HepG2 (cell line): ENCODE measurements at regions not wholly inside any gene's neighbourhood (a gene's known extent, or its start where the extent isn't known, plus 50 kb on each side); places are given as distances from the start of the nearest gene placed in this dataset.

Source experiments
- ATAC-seq: fragments of 200-7000 bp; cut with Tn5 transposase; 3 replicates; pipeline ENCODE4 v1.9.1; 2020; ENCODE audit warnings: mild to moderate bottlenecking, moderate library complexity
- BruUV-seq: library from RNA; stranded (reverse); fragments of 400-500 nt; replicated peaks from 2 replicates; lab custom pipeline; 2021; lab: Mats Ljungman, UMichigan
- CTCF ChIA-PET: fragments of 300-600 bp; formaldehyde crosslinking; extraction: SDS; loops from one replicate; lab custom pipeline; 2021; ENCODE audit warnings: low total read pairs, inconsistent platforms, low intra/inter-chr PET ratio; lab: Yijun Ruan, JAX
- POLR2A ChIA-PET: fragments of 350-600 bp; sonication (Branson Sonifier 250); formaldehyde crosslinking; loops from one replicate; lab custom pipeline; 2020; ENCODE audit warnings: antibody characterized with exemption, inconsistent platforms; lab: Yijun Ruan, JAX
- DNase-seq: peaks from one replicate; pipeline ENCODE4 v3.0.0-alpha.2; 2015; ENCODE audit warnings: low spot score
- FAIRE-seq: peaks from 3 replicates; lab custom pipeline; 2011; peaks lifted over from hg19 to GRCh38; lab: Jason Lieb, UNC
- H2AFZ ChIP-seq: one replicate; pipeline ENCODE4 v1.6.1; 2011; ENCODE audit warnings: low read length, inconsistent platforms
- H3K27ac ChIP-seq: fragments of 300-600 bp; 3 replicates; pipeline ENCODE4 v1.8.0; 2011; ENCODE audit warnings: mixed run types, mild to moderate bottlenecking, mixed read lengths, low read length, inconsistent platforms; ENCODE audit not compliant: insufficient read depth; ENCODE audit errors: extremely low read length
- H3K27me3 ChIP-seq, 2 experiments: fragments of 200-600 bp in 1 of 2; 2 replicates in 1 of 2; 3 replicates in 1 of 2; pipeline versions ENCODE4 v1.6.0 to v1.8.0; 2011; ENCODE audit warnings: low read length in 2 of 2, mild to moderate bottlenecking in 2 of 2, moderate library complexity in 2 of 2, inconsistent platforms in 1 of 2; ENCODE audit not compliant: insufficient read depth in 2 of 2, control insufficient read depth in 1 of 2
- H3K36me3 ChIP-seq, 2 experiments: fragments of 200-600 bp in 1 of 2; replicated peaks in 1 of 2; 2 replicates in 1 of 2; 3 replicates in 1 of 2; pipeline versions ENCODE4 v1.5.1 to v1.8.0; 2011; ENCODE audit warnings: low read length in 2 of 2, inconsistent platforms in 1 of 2; ENCODE audit not compliant: insufficient read depth in 2 of 2, control insufficient read depth in 1 of 2
- H3K4me1 ChIP-seq: 2 replicates; pipeline ENCODE4 v1.5.1; 2012; ENCODE audit warnings: low read length, inconsistent platforms; ENCODE audit not compliant: insufficient read depth
- H3K4me2 ChIP-seq: 2 replicates; pipeline ENCODE4 v1.6.0; 2011; ENCODE audit warnings: low read depth, low read length, inconsistent platforms
- H3K4me3 ChIP-seq, 3 experiments: fragments of 200-600 bp in 1 of 3; sonication (generic), shearing (Covaris generic) in 1 of 3; replicated peaks in 1 of 3; 2 replicates each; pipeline ENCODE4 v1.5.1; 2011 to 2016; ENCODE audit warnings: low read length in 3 of 3, inconsistent platforms in 2 of 3, low read depth in 2 of 3, mild to moderate bottlenecking in 2 of 3, control low read depth in 1 of 3, mixed read lengths in 1 of 3; ENCODE audit not compliant: insufficient read depth in 1 of 3
- H3K79me2 ChIP-seq: one replicate; pipeline ENCODE4 v1.6.1; 2011; ENCODE audit warnings: low read length, inconsistent platforms; ENCODE audit not compliant: insufficient read depth
- H3K9ac ChIP-seq: 2 replicates; pipeline ENCODE4 v1.6.0; 2011; ENCODE audit warnings: mild to moderate bottlenecking, low read depth, low read length, inconsistent platforms; ENCODE audit not compliant: insufficient read depth
- H3K9me3 ChIP-seq: 2 replicates; pipeline ENCODE4 v1.5.1; 2012; ENCODE audit warnings: mild to moderate bottlenecking, low read length
- H4K20me1 ChIP-seq: 2 replicates; pipeline ENCODE4 v1.6.0; 2011; ENCODE audit warnings: inconsistent platforms, mild to moderate bottlenecking, low read length, moderate library complexity; ENCODE audit not compliant: insufficient read depth
- ARNT2 ChIP-seq: sonication (generic); formaldehyde crosslinking; IDR thresholded peaks from 2 replicates; pipeline ENCODE4 v1.8.0; 2022; ENCODE audit warnings: mild to moderate bottlenecking, low read depth, missing genetic modification reagents, moderate library complexity
- BHLHE40 ChIP-seq: IDR thresholded peaks from 2 replicates; pipeline ENCODE4 v1.6.1; 2011; ENCODE audit warnings: low read length, improper control_type of control experiment
- BORCS8-MEF2B ChIP-seq: sonication (generic); formaldehyde crosslinking; IDR thresholded peaks from 2 replicates; pipeline ENCODE4 v1.8.0; 2022; ENCODE audit warnings: mild to moderate bottlenecking, missing genetic modification reagents
- CREB1 ChIP-seq, 2 experiments: fragments of 450-650 bp in 1 of 2; IDR thresholded peaks; 2 replicates each; pipeline ENCODE4 v1.6.1; 2016 to 2017; ENCODE audit warnings: control low read depth in 1 of 2, mild to moderate bottlenecking in 1 of 2, missing compliant biosample characterization in 1 of 2, missing genetic modification characterization in 1 of 2
- MXD3 ChIP-seq: IDR thresholded peaks from 2 replicates; pipeline ENCODE4 v1.6.1; 2016; ENCODE audit warnings: mild to moderate bottlenecking, missing biosample characterization, missing genetic modification reagents
- SOX6 ChIP-seq, 2 experiments: fragments of 450-650 bp in 1 of 2; sonication (generic) in 1 of 2; formaldehyde crosslinking in 1 of 2; IDR thresholded peaks; 2 replicates each; pipeline versions ENCODE4 v1.4.0 to v1.6.1; 2017 to 2020; ENCODE audit warnings: antibody characterized with exemption in 1 of 2, mild to moderate bottlenecking in 1 of 2, missing genetic modification reagents in 1 of 2
- XBP1 ChIP-seq: sonication (generic); formaldehyde crosslinking; IDR thresholded peaks from 2 replicates; pipeline ENCODE4 v1.5.0; 2020; ENCODE audit warnings: missing genetic modification reagents
- ZFAT ChIP-seq: sonication (generic); formaldehyde crosslinking; conservative IDR thresholded peaks from 2 replicates; pipeline ENCODE4 v1.8.1; 2023; ENCODE audit warnings: missing genetic modification reagents, inconsistent platforms
- ZNF230 ChIP-seq: sonication (generic); formaldehyde crosslinking; IDR thresholded peaks from 2 replicates; pipeline ENCODE4 v1.4.0; 2020; ENCODE audit warnings: mild to moderate bottlenecking, missing genetic modification reagents
- ZNF253 ChIP-seq: sonication (generic); formaldehyde crosslinking; IDR thresholded peaks from 2 replicates; pipeline ENCODE4 v1.8.0; 2022; ENCODE audit warnings: mild to moderate bottlenecking, missing genetic modification reagents, borderline replicate concordance
- ZNF292 ChIP-seq: sonication (generic); formaldehyde crosslinking; IDR thresholded peaks from 2 replicates; pipeline ENCODE4 v1.8.1; 2022; ENCODE audit warnings: mild to moderate bottlenecking, low read depth, missing genetic modification reagents, borderline replicate concordance
- ZNF296 ChIP-seq: sonication (generic); formaldehyde crosslinking; conservative IDR thresholded peaks from 2 replicates; pipeline ENCODE4 v1.5.0; 2020; ENCODE audit warnings: mild to moderate bottlenecking, missing genetic modification reagents
- ZNF780A ChIP-seq: sonication (generic); formaldehyde crosslinking; IDR thresholded peaks from 2 replicates; pipeline ENCODE4 v1.8.0; 2022; ENCODE audit warnings: mild to moderate bottlenecking, missing genetic modification reagents, moderate library complexity
- WGBS: methylation state at CpG from one replicate; pipeline ENCODE4 v1.1.6; 2017; ENCODE audit warnings: low lambda C conversion rate; 5-methylcytosine and 5-hydroxymethylcytosine counted together
- in situ Hi-C: cut with HindIII; loops from 2 replicates; pipeline ENCODE4 v1.10.0; 2017; ENCODE audit warnings: low pct_unique_long_range_greater_than_20kb; ENCODE audit not compliant: extremely low pct_ligation_motif_present
- intact Hi-C: fragments of 100-400 bp; cut with micrococcal nuclease; formaldehyde crosslinking; loops from one replicate; pipeline ENCODE4 v1.10.0; 2022; ENCODE audit not compliant: unreplicated experiment

- no peak for TF ChIP-seq ZNF292 (CRISPR knock-in tag)
- no peak for TF ChIP-seq SOX6 (IDR thresholded peaks at IDR 0.05)
- no peak for TF ChIP-seq SOX6 (CRISPR knock-in tag; IDR thresholded peaks at IDR 0.05)
- no peak for TF ChIP-seq BORCS8-MEF2B (CRISPR knock-in tag)
- no peak for TF ChIP-seq ZNF780A (CRISPR knock-in tag)
- TF ChIP-seq ARNT2 (CRISPR knock-in tag), result no peak
- TF ChIP-seq BHLHE40, result no peak
- TF ChIP-seq MXD3 (CRISPR knock-in tag), result no peak
- no peak for TF ChIP-seq CREB1 (IDR thresholded peaks at IDR 0.05)
- no peak for TF ChIP-seq CREB1 (CRISPR knock-in tag; IDR thresholded peaks at IDR 0.05)
- TF ChIP-seq ZNF253, result no peak
- no peak for TF ChIP-seq ZFAT
Observed at GRCh38 chr5:118651002-118651401, 337.3 kb downstream of the DTWD2 start (continued).

- Histone ChIP-seq H4K20me1 (no peaks in the 10 kb centered on the region), H3K79me2 (no peaks in the 10 kb centered on the region), H3K27ac (no peak overlapping the region), H3K4me3 (no peak overlapping the region), H3K9me3 (no peaks in the 10 kb centered on the region), H3K4me2 (no peak overlapping the region), H3K36me3 (no peaks in the 10 kb centered on the region), H2AFZ (no peak overlapping the region), H3K27me3 (0 out of 5 replicates have a peak, but pooled peaks cover 0 to 1% of the 10 kb centered on the region in 2 experiments), H3K9ac (no peak overlapping the region), H3K4me1 (no peaks in the 10 kb centered on the region)
- in situ Hi-C loops (no loop called here), intact Hi-C loops (no loop called here)
- ATAC-seq (no peak), DNase-seq (no peak), FAIRE-seq (no peak)
- CTCF ChIA-PET, result no interaction called here
- TF ChIP-seq ZNF230 (CRISPR knock-in tag) (no peak), ZNF296 (CRISPR knock-in tag) (no peak), XBP1 (CRISPR knock-in tag) (no peak), CREB1 (IDR thresholded peaks at IDR 0.05) (no peak), CREB1 (CRISPR knock-in tag; IDR thresholded peaks at IDR 0.05) (no peak)
- POLR2A ChIA-PET, result no interaction called here
- 3% methylated on average over 7 of the region's 7 CpGs for WGBS
- BruUV-seq, result no TSS peak
Observed at GRCh38 chr5:118647587-118647986, 340.8 kb downstream of the DTWD2 start.
